H1 (cell line): ENCODE measurements at regions not wholly inside any gene's neighbourhood (a gene's known extent, or its start where the extent isn't known, plus 50 kb on each side); places are given as distances from the start of the nearest gene placed in this dataset.

ENCODE experiments used
- ASH2L ChIP-seq: fragments of 200-600, 300-600 bp; sonication (generic); IDR thresholded peaks from one replicate; pipeline ENCODE4 v1.7.1; 2017; ENCODE audit warnings: low read length
- CBX8 ChIP-seq: fragments of 300-800, 300-1000 bp; sonication (generic); IDR thresholded peaks from 2 replicates; pipeline ENCODE4 v1.7.1; 2016; ENCODE audit warnings: low read depth, low read length, borderline replicate concordance
- CTCF ChIP-seq, 3 experiments: IDR thresholded peaks; 1 replicate in 2 of 3; 2 replicates in 1 of 3; pipeline versions ENCODE4 v1.5.1 to v1.6.1; 2011; ENCODE audit warnings: low read length in 3 of 3, mild to moderate bottlenecking in 3 of 3, inconsistent platforms in 2 of 3, low read depth in 1 of 3, moderate library complexity in 1 of 3; ENCODE audit not compliant: insufficient read depth in 1 of 3; ENCODE audit errors: control extremely low read depth in 1 of 3
- HDAC6 ChIP-seq: IDR thresholded peaks from one replicate; pipeline ENCODE4 v1.7.1; 2012; ENCODE audit warnings: low read depth, mild to moderate bottlenecking, inconsistent platforms, low read length, moderate library complexity
- JUN ChIP-seq: IDR thresholded peaks from 2 replicates; pipeline ENCODE4 v1.6.1; 2011; ENCODE audit warnings: low read depth, mild to moderate bottlenecking, improper control_type of control experiment, low read length
- JUND ChIP-seq: IDR thresholded peaks from 2 replicates; pipeline ENCODE4 v1.6.1; 2011; ENCODE audit warnings: mild to moderate bottlenecking, improper control_type of control experiment, low read length
- POLR2AphosphoS5 ChIP-seq: IDR thresholded peaks from 2 replicates; pipeline ENCODE4 v1.6.1; 2011; ENCODE audit warnings: low read depth, low read length
- POU5F1 ChIP-seq: IDR thresholded peaks from 2 replicates; pipeline ENCODE4 v1.6.1; 2011; ENCODE audit warnings: low read depth, mild to moderate bottlenecking, low read length, moderate library complexity
- RAD21 ChIP-seq, 2 experiments: IDR thresholded peaks in 1 of 2; conservative IDR thresholded peaks in 1 of 2; 2 replicates each; pipeline ENCODE4 v1.6.1; 2011; ENCODE audit warnings: low read depth in 2 of 2, low read length in 2 of 2, improper control_type of control experiment in 1 of 2, inconsistent platforms in 1 of 2, mild to moderate bottlenecking in 1 of 2, moderate library complexity in 1 of 2
- SP2 ChIP-seq: IDR thresholded peaks from 2 replicates; pipeline ENCODE4 v1.6.1; 2012; ENCODE audit warnings: mild to moderate bottlenecking, low read length, inconsistent platforms
- TAF7 ChIP-seq: optimal IDR thresholded peaks from 2 replicates; pipeline ENCODE3; 2011; ENCODE audit warnings: low read depth, mild to moderate bottlenecking, inconsistent platforms, low read length, moderate library complexity, borderline replicate concordance

- TF ChIP-seq JUND: no peak
- no peak for TF ChIP-seq CTCF (IDR thresholded peaks at IDR 0.05; ENCODE audit: control extremely low read depth in 1 of 3, insufficient read depth in 1 of 3, low read depth in 1 of 3, low read length in 3 of 3)
- TF ChIP-seq POU5F1: no peak
- TF ChIP-seq JUN: no peak
- no peak for TF ChIP-seq TAF7
- TF ChIP-seq POLR2AphosphoS5: no peak
- no peak for TF ChIP-seq HDAC6
- TF ChIP-seq ASH2L: no peak
- TF ChIP-seq RAD21 (IDR thresholded peaks at IDR 0.05 in 1 of 2, conservative IDR thresholded peaks at IDR 0.05 in 1 of 2; ENCODE audit: low read depth in 2 of 2, low read length in 2 of 2): no peak
- no peak for TF ChIP-seq CBX8
- no peak for TF ChIP-seq SP2
Observed at GRCh38 chr4:126369076-126369475, 1054.3 kb downstream of the FAT4 start.
